ENCODE measurements at regions not wholly inside any gene's neighbourhood (a gene's known extent, or its start where the extent isn't known, plus 50 kb on each side); places are given as distances from the start of the nearest gene placed in this dataset.

- CTCF ChIA-PET = no interaction called here
- no peak overlapping the region for H3K4me3 Mint-ChIP-seq
- H4K20me1 ChIP-seq (ENCODE audit: control insufficient read depth, insufficient read depth, low read length, poor library complexity, severe bottlenecking) = no peaks in the 10 kb centered on the region
Measured at GRCh38 chr15:35771746-35772442, 225.9 kb upstream of the DPH6 start.

GRCh38 chr15:35774653-35775052, 228.7 kb upstream of the DPH6 start:
- Histone ChIP-seq H3K4me2 (replicated peaks; ENCODE audit: low read depth, low read length, poor library complexity, severe bottlenecking) (no peak overlapping the region), H3K4me1 (ENCODE audit: control insufficient read depth in 2 of 2, insufficient read depth in 2 of 2, low read length in 2 of 2) (no peaks in the 10 kb centered on the region), H3K27ac (ENCODE audit: low read length in 2 of 2) (no peak overlapping the region), H3K9me3 (ENCODE audit: control extremely low read depth in 1 of 3, control insufficient read depth in 2 of 3, insufficient read depth in 1 of 3, low read length in 2 of 3) (no peaks in the 10 kb centered on the region), H3K27me3 (replicated peaks in 1 of 4; ENCODE audit: control extremely low read depth in 1 of 4, control insufficient read depth in 3 of 4, insufficient read depth in 4 of 4, low read length in 3 of 4) (no peaks in the 10 kb centered on the region), H3K36me3 (replicated peaks in 1 of 2; ENCODE audit: control extremely low read depth in 1 of 2, control insufficient read depth in 1 of 2, extremely low read depth in 1 of 2, insufficient read depth in 2 of 2, low read length in 1 of 2) (no peaks in the 10 kb centered on the region), H3K79me2 (ENCODE audit: control insufficient read depth, insufficient read depth, low read length) (no peaks in the 10 kb centered on the region), H3K4me3 (ENCODE audit: control extremely low read depth in 1 of 5, extremely low read depth in 1 of 5, insufficient read depth in 1 of 5, low read depth in 2 of 5, low read length in 4 of 5) (no peak overlapping the region), H3K9ac (ENCODE audit: low read length) (no peak overlapping the region), H2AFZ (ENCODE audit: insufficient read depth, low read depth, low read length, poor library complexity, severe bottlenecking) (no peak overlapping the region), H4K20me1 (ENCODE audit: control insufficient read depth, insufficient read depth, low read length, poor library complexity, severe bottlenecking) (no peaks in the 10 kb centered on the region)
- DNase-seq (no peak), ATAC-seq (ENCODE audit: low read depth) (no peak)
- Mint-ChIP-seq H3K4me1 (no peaks in the 10 kb centered on the region), H3K4me3 (no peak overlapping the region), H3K9me3 (ENCODE audit: insufficient read depth) (no peaks in the 10 kb centered on the region), H3K27ac (no peak overlapping the region), H3K27me3 (no peaks in the 10 kb centered on the region)
- TF ChIP-seq EZH2 (IDR thresholded peaks at IDR 0.05; ENCODE audit: borderline replicate concordance, insufficient read depth, low read depth, low read length, poor library complexity, severe bottlenecking) (no peak), CTCF (IDR thresholded peaks at IDR 0.05) (no peak)
- intact Hi-C loops (cut with micrococcal nuclease) = no loop called here
- CTCF ChIA-PET = no interaction called here
- POLR2A ChIA-PET = no interaction called here
- 94% methylated on average over 5 of the region's 8 CpGs for WGBS (ENCODE audit: insufficient coverage)

More at GRCh38 chr15:35771746-35772442, 225.9 kb upstream of the DPH6 start:
- no peaks in the 10 kb centered on the region for H3K4me1 Mint-ChIP-seq
- Histone ChIP-seq H2AFZ (ENCODE audit: insufficient read depth, low read depth, low read length, poor library complexity, severe bottlenecking) (no peak overlapping the region), H3K9me3 (ENCODE audit: control extremely low read depth in 1 of 3, control insufficient read depth in 2 of 3, insufficient read depth in 1 of 3, low read length in 2 of 3) (no peaks in the 10 kb centered on the region), H3K27me3 (replicated peaks in 1 of 4; ENCODE audit: control extremely low read depth in 1 of 4, control insufficient read depth in 3 of 4, insufficient read depth in 4 of 4, low read length in 3 of 4) (no peaks in the 10 kb centered on the region), H3K36me3 (replicated peaks in 1 of 2; ENCODE audit: control extremely low read depth in 1 of 2, control insufficient read depth in 1 of 2, extremely low read depth in 1 of 2, insufficient read depth in 2 of 2, low read length in 1 of 2) (no peaks in the 10 kb centered on the region), H3K27ac (ENCODE audit: low read length in 2 of 2) (no peak overlapping the region), H3K4me2 (replicated peaks; ENCODE audit: low read depth, low read length, poor library complexity, severe bottlenecking) (no peak overlapping the region), H3K9ac (ENCODE audit: low read length) (no peak overlapping the region), H3K79me2 (ENCODE audit: control insufficient read depth, insufficient read depth, low read length) (no peaks in the 10 kb centered on the region), H3K4me1 (ENCODE audit: control insufficient read depth in 2 of 2, insufficient read depth in 2 of 2, low read length in 2 of 2) (no peaks in the 10 kb centered on the region), H3K4me3 (ENCODE audit: control extremely low read depth in 1 of 5, extremely low read depth in 1 of 5, insufficient read depth in 1 of 5, low read depth in 2 of 5, low read length in 4 of 5) (no peak overlapping the region)
- H3K27me3 Mint-ChIP-seq = no peaks in the 10 kb centered on the region
- H3K27ac Mint-ChIP-seq = no peak overlapping the region
- TF ChIP-seq CTCF (IDR thresholded peaks at IDR 0.05) (no peak), EZH2 (IDR thresholded peaks at IDR 0.05; ENCODE audit: borderline replicate concordance, insufficient read depth, low read depth, low read length, poor library complexity, severe bottlenecking) (no peak)
- DNase-seq = no peak
- ATAC-seq (ENCODE audit: low read depth) = no peak
- POLR2A ChIA-PET = no interaction called here
- H3K9me3 Mint-ChIP-seq (ENCODE audit: insufficient read depth) = no peaks in the 10 kb centered on the region
- 90% methylated on average over 3 of the region's 5 CpGs for WGBS (ENCODE audit: insufficient coverage)
- intact Hi-C loops (cut with micrococcal nuclease) = no loop called here
